NCI-H510A (cell line): ENCODE measurements at regions not wholly inside any gene's neighbourhood (a gene's known extent, or its start where the extent isn't known, plus 50 kb on each side); places are given as distances from the start of the nearest gene placed in this dataset.

Experiments
- DNase-seq: peaks from one replicate; lab custom pipeline; 2025; lab: John Stamatoyannopoulos, UW

- peak; percentile 4 for DNase-seq
Measured at GRCh38 chr11:133787379-133788141, 57.8 kb downstream of the SPATA19 start.

- no peak for DNase-seq
Measured at GRCh38 chr11:133785795-133786340, 59.4 kb downstream of the SPATA19 start.

GRCh38 chr11:133784359-133784758 is 61.0 kb downstream of the SPATA19 start:
- DNase-seq: no peak

GRCh38 chr11:133782116-133782725 is 63.1 kb downstream of the SPATA19 start:
- no peak for DNase-seq

GRCh38 chr11:133778161-133778560 is 67.2 kb downstream of the SPATA19 start:
- DNase-seq: no peak

- no peak for DNase-seq
Measured at GRCh38 chr11:133776671-133777367, 68.5 kb downstream of the SPATA19 start.

- no peak for DNase-seq
Measured at GRCh38 chr11:133762538-133762937, 82.8 kb downstream of the SPATA19 start.

- no peak for DNase-seq
Measured at GRCh38 chr11:133753150-133753549, 92.2 kb downstream of the SPATA19 start.

- no peak for DNase-seq
Measured at GRCh38 chr11:133749841-133750240, 95.5 kb downstream of the SPATA19 start.

GRCh38 chr11:133747409-133747808 is 97.9 kb downstream of the SPATA19 start:
- DNase-seq: no peak

GRCh38 chr11:133746663-133747306 is 98.5 kb downstream of the SPATA19 start:
- DNase-seq: no peak

GRCh38 chr11:133745791-133746190 is 99.5 kb downstream of the SPATA19 start:
- DNase-seq: no peak

- DNase-seq: no peak
Measured at GRCh38 chr11:133742353-133742752, 103.0 kb downstream of the SPATA19 start.

- no peak for DNase-seq
Measured at GRCh38 chr11:133740963-133741362, 104.3 kb downstream of the SPATA19 start.

- no peak for DNase-seq
Measured at GRCh38 chr11:133739481-133739880, 105.8 kb downstream of the SPATA19 start.

GRCh38 chr11:133738624-133739023 is 106.7 kb downstream of the SPATA19 start:
- no peak for DNase-seq

GRCh38 chr11:133733631-133734030 is 111.7 kb downstream of the SPATA19 start:
- no peak for DNase-seq

- no peak for DNase-seq
Measured at GRCh38 chr11:133732109-133732674, 113.1 kb downstream of the SPATA19 start.

GRCh38 chr11:133727774-133728173 is 117.5 kb downstream of the SPATA19 start:
- DNase-seq: no peak

GRCh38 chr11:133726542-133726941 is 118.8 kb downstream of the SPATA19 start:
- no peak for DNase-seq

GRCh38 chr11:133724116-133724515 is 121.2 kb downstream of the SPATA19 start:
- DNase-seq: no peak

- no peak for DNase-seq
Measured at GRCh38 chr11:133723056-133723455, 122.3 kb downstream of the SPATA19 start.
